BLaER1 treated with 17β-estradiol and CSF1 and Interleukin-3, amounts not matched to agents 10 nM and 100 nM (cell line): ENCODE measurements at regions not wholly inside any gene's neighbourhood (a gene's known extent, or its start where the extent isn't known, plus 50 kb on each side); places are given as distances from the start of the nearest gene placed in this dataset.

ENCODE experiments used
- H3K27ac ChIP-seq, 11 experiments: shearing (Covaris generic); formaldehyde crosslinking; 2 replicates each; pipeline ENCODE4 v1.8.1; 2022
- H3K27me3 ChIP-seq, 11 experiments: shearing (Covaris generic); formaldehyde crosslinking; 2 replicates each; pipeline ENCODE4 v1.8.1; 2022
- H3K36me3 ChIP-seq, 11 experiments: shearing (Covaris generic); formaldehyde crosslinking; 2 replicates each; pipeline ENCODE4 v1.8.1; 2022
- H3K4me1 ChIP-seq, 10 experiments: shearing (Covaris generic); formaldehyde crosslinking; 2 replicates each; pipeline ENCODE4 v1.8.1; 2022
- H3K4me2 ChIP-seq, 11 experiments: shearing (Covaris generic); formaldehyde crosslinking; 2 replicates each; pipeline ENCODE4 v1.8.1; 2022
- H3K4me3 ChIP-seq, 10 experiments: shearing (Covaris generic); formaldehyde crosslinking; 2 replicates each; pipeline ENCODE4 v1.8.1; 2022
- H3K9ac ChIP-seq, 11 experiments: shearing (Covaris generic); formaldehyde crosslinking; 2 replicates each; pipeline ENCODE4 v1.8.1; 2022
- H3K9me3 ChIP-seq, 11 experiments: shearing (Covaris generic); formaldehyde crosslinking; replicated peaks in 1 of 11; 2 replicates each; pipeline ENCODE4 v1.8.1; 2022
- H4K20me1 ChIP-seq, 11 experiments: shearing (Covaris generic); formaldehyde crosslinking; 2 replicates each; pipeline ENCODE4 v1.8.1; 2022
- Cebpa-rat ChIP-seq, 11 experiments: shearing (Covaris generic); IDR thresholded peaks; 2 replicates each; pipeline ENCODE4 v1.8.1; 2022

- Histone ChIP-seq H3K36me3 (no peaks in the 10 kb centered on the region), H4K20me1 (no peaks in the 10 kb centered on the region), H3K27me3 (no peaks in the 10 kb centered on the region), H3K4me1 (no peaks in the 10 kb centered on the region), H3K9me3 (peaks cover 0 to 15% (median 0%) of the 10 kb centered on the region in 11 experiments; a peak in 8 of 22 replicates), H3K27ac (no peak overlapping the region), H3K4me3 (no peak overlapping the region), H3K9ac (no peak overlapping the region), H3K4me2 (no peak overlapping the region)
- TF ChIP-seq Cebpa-rat (IDR thresholded peaks at IDR 0.05), result no peak
Measured at GRCh38 chr2:45119038-45119437, 109.8 kb upstream of the SIX2 start.

- Histone ChIP-seq H3K9ac (no peak overlapping the region), H3K4me2 (no peak overlapping the region), H3K9me3 (peaks cover 0 to 21% (median 5%) of the 10 kb centered on the region in 11 experiments; a peak in 10 of 22 replicates), H3K36me3 (no peaks in the 10 kb centered on the region), H3K4me3 (no peak overlapping the region), H3K27ac (no peak overlapping the region), H3K27me3 (no peaks in the 10 kb centered on the region), H4K20me1 (no peaks in the 10 kb centered on the region), H3K4me1 (no peaks in the 10 kb centered on the region)
- no peak for TF ChIP-seq Cebpa-rat (IDR thresholded peaks at IDR 0.05)
Measured at GRCh38 chr2:45117383-45117782, 108.1 kb upstream of the SIX2 start.

DNA sequence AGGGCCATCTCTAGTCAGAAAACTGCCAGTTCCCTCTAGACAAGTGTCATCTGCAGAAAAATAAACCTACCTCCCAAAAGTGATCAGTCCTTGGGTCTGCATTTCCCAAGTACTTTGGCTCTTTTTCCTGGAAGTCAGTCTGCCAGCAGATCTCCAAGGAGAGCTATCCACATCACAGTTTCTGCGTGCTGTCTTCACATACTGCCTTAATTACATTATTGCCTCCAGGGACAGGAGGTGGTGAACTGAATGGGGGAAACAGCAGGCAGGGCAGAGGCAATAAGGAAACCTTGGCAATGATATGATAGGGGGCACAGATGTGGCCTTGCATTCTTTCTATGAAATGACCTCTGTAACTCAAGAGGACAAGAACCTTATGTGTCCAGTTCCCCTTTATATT is 105.9 kb upstream of the SIX2 start:
- no peaks in the 10 kb centered on the region for H3K4me1 ChIP-seq
- no peak overlapping the region for H3K27ac ChIP-seq
- H3K27me3 ChIP-seq, result no peaks in the 10 kb centered on the region
- no peak overlapping the region for H3K4me3 ChIP-seq
- H3K36me3 ChIP-seq, result no peaks in the 10 kb centered on the region
- no peaks in the 10 kb centered on the region for H4K20me1 ChIP-seq
- H3K9ac ChIP-seq, result no peak overlapping the region
- H3K9me3 ChIP-seq, result peaks cover 0 to 20% (median 5%) of the 10 kb centered on the region in 11 experiments; a peak in 10 of 22 replicates
- TF ChIP-seq Cebpa-rat (IDR thresholded peaks at IDR 0.05), result no peak
- no peak overlapping the region for H3K4me2 ChIP-seq

- no peak for TF ChIP-seq Cebpa-rat (IDR thresholded peaks at IDR 0.05)
- Histone ChIP-seq H3K4me1 (no peaks in the 10 kb centered on the region), H3K4me2 (no peak overlapping the region), H3K27ac (no peak overlapping the region), H3K4me3 (no peak overlapping the region), H4K20me1 (no peaks in the 10 kb centered on the region), H3K9ac (no peak overlapping the region), H3K9me3 (peaks cover 0 to 16% (median 5%) of the 10 kb centered on the region in 11 experiments; a peak in 8 of 22 replicates), H3K36me3 (no peaks in the 10 kb centered on the region), H3K27me3 (no peaks in the 10 kb centered on the region)
Measured at GRCh38 chr2:45114221-45114955, 105.1 kb upstream of the SIX2 start.

DNA sequence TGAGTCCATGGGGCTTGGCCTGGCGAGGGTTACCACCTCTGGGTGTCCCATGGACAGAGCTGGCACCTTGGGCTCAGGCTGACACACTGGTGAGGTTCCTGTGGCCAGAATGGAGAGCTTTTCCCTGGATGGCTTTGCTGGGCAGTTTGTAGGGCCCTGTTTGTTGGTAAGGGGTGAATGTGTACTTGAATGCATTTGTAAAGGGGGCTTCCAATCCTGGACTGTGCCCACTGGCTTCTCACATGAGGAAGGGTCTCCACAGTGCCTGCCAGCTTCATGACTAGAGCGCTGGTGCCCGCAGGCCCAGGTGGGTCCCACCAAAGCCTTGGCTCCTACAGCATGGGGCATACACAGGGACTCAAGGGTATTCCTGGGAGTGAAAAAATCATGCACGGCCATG is 103.5 kb upstream of the SIX2 start:
- Histone ChIP-seq H4K20me1 (no peaks in the 10 kb centered on the region), H3K9ac (no peak overlapping the region), H3K9me3 (peaks cover 0 to 18% (median 5%) of the 10 kb centered on the region in 11 experiments; a peak in 8 of 22 replicates), H3K4me3 (no peak overlapping the region), H3K27ac (no peak overlapping the region), H3K27me3 (no peaks in the 10 kb centered on the region), H3K4me2 (no peak overlapping the region), H3K36me3 (no peaks in the 10 kb centered on the region), H3K4me1 (no peaks in the 10 kb centered on the region)
- TF ChIP-seq Cebpa-rat (IDR thresholded peaks at IDR 0.05), result no peak

DNA sequence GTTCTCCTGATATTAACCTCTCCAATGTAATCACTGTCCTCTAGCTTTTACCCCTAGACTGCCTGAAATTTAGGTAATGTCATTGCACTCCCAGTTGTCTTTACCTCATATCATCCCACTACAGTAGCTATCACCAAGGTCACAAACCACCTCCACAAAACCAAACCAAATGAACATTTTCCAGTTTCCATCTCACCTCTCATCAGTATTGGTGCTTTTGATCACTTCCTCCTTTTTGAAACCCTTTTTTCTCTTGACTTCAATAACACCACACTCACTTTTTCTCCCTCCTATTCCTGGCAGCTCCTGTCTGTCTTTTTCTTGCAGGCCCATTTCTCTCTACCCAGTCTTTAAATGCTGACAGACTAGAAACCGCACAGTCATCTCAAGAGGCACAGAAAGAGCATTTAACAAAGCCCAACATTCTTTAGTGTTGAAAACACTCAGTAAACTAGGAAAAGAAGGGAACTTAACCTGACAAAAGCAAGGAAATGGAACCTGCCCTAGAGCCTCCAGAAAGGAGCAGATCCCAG is 95.9 kb upstream of the SIX2 start:
- H4K20me1 ChIP-seq, result no peaks in the 10 kb centered on the region
- TF ChIP-seq Cebpa-rat (IDR thresholded peaks at IDR 0.05), result no peak
- H3K4me3 ChIP-seq, result no peak overlapping the region
- no peak overlapping the region for H3K27ac ChIP-seq
- no peak overlapping the region for H3K4me2 ChIP-seq
- H3K9ac ChIP-seq, result no peak overlapping the region
- H3K27me3 ChIP-seq, result no peaks in the 10 kb centered on the region
- no peaks in the 10 kb centered on the region for H3K36me3 ChIP-seq
- no peaks in the 10 kb centered on the region for H3K4me1 ChIP-seq
- peaks cover 0 to 6% (median 2%) of the 10 kb centered on the region in 11 experiments; a peak in 5 of 22 replicates for H3K9me3 ChIP-seq

GRCh38 chr2:45104429-45104828 is 95.2 kb upstream of the SIX2 start:
- H3K9ac ChIP-seq, result no peak overlapping the region
- TF ChIP-seq Cebpa-rat (IDR thresholded peaks at IDR 0.05), result no peak

GRCh38 chr2:45103351-45104345 is 94.4 kb upstream of the SIX2 start:
- TF ChIP-seq Cebpa-rat (IDR thresholded peaks at IDR 0.05), result no peak
- Histone ChIP-seq H4K20me1 (no peaks in the 10 kb centered on the region), H3K9ac (no peak overlapping the region), H3K4me1 (no peaks in the 10 kb centered on the region), H3K36me3 (no peaks in the 10 kb centered on the region), H3K27ac (no peak overlapping the region), H3K4me2 (no peak overlapping the region), H3K9me3 (peaks cover 0 to 11% (median 5%) of the 10 kb centered on the region in 11 experiments; a peak in 7 of 22 replicates), H3K4me3 (no peak overlapping the region), H3K27me3 (no peaks in the 10 kb centered on the region)

More at GRCh38 chr2:45104429-45104828, 95.2 kb upstream of the SIX2 start:
- Histone ChIP-seq H3K27ac (no peak overlapping the region), H4K20me1 (no peaks in the 10 kb centered on the region), H3K4me2 (no peak overlapping the region), H3K27me3 (no peaks in the 10 kb centered on the region), H3K9me3 (peaks cover 0 to 8% (median 5%) of the 10 kb centered on the region in 11 experiments; a peak in 7 of 22 replicates), H3K4me3 (no peak overlapping the region), H3K4me1 (no peaks in the 10 kb centered on the region), H3K36me3 (no peaks in the 10 kb centered on the region)

DNA sequence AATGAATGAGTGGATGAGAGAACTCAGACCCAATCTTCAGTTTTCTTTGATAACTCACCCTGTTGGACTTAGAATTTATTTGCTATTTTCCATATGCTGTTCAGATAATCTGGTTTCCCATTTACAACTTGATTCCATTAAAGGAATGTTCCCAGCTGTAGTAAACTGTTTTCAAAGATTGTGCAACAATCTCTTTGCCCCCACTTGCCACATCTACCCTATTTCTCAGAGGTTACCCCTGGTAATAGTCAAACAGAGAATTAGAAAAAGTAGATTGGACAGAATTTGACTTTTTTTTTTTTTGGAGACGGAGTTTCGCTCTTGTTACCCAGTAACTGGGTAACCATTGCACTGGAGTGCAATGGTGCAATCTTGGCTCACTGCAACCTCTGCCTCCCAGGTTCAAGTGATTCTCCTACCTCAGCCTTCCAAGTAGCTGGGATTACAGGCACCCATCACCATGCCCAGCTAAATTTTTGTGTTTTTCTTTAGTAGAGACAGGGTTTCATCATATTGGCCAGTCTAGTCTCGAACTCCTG is 93.4 kb upstream of the SIX2 start:
- Histone ChIP-seq H3K4me1 (no peaks in the 10 kb centered on the region), H4K20me1 (no peaks in the 10 kb centered on the region), H3K36me3 (no peaks in the 10 kb centered on the region), H3K9ac (no peak overlapping the region), H3K27me3 (no peaks in the 10 kb centered on the region), H3K4me3 (no peak overlapping the region), H3K9me3 (peaks cover 0 to 11% (median 4%) of the 10 kb centered on the region in 11 experiments; a peak in 7 of 22 replicates), H3K27ac (no peak overlapping the region), H3K4me2 (no peak overlapping the region)
- 0 out of 22 replicates have a peak, but pooled peaks of 2 of the 11 experiments have one; percentile 11 to 21 for TF ChIP-seq Cebpa-rat (IDR thresholded peaks at IDR 0.05)
